Fibroblast of villous mesenchyme (primary cell): ENCODE measurements at regions not wholly inside any gene's neighbourhood (a gene's known extent, or its start where the extent isn't known, plus 50 kb on each side); places are given as distances from the start of the nearest gene placed in this dataset.

ENCODE experiments used
- DNase-seq: peaks from one replicate; pipeline ENCODE4 v3.0.0-alpha.2; 2010; ENCODE audit warnings: low read depth
- H3K4me3 ChIP-seq: 2 replicates; pipeline ENCODE4 v1.5.1; 2011; ENCODE audit warnings: low read depth, mild to moderate bottlenecking, low read length
- CTCF ChIP-seq: IDR thresholded peaks from 2 replicates; pipeline ENCODE4 v1.5.1; 2012; ENCODE audit warnings: low read depth, mild to moderate bottlenecking, low read length; ENCODE audit not compliant: insufficient read depth

- no peak overlapping the region for H3K4me3 ChIP-seq
- no peak for DNase-seq
- TF ChIP-seq CTCF, result no peak
Measured at GRCh38 chr17:79520167-79521165, 90.4 kb downstream of the RBFOX3 start.

GRCh38 chr17:79519601-79520000 is 91.2 kb downstream of the RBFOX3 start:
- H3K4me3 ChIP-seq, result no peak overlapping the region
- DNase-seq, result no peak
- TF ChIP-seq CTCF, result no peak

- DNase-seq, result no peak
- TF ChIP-seq CTCF, result no peak
- no peak overlapping the region for H3K4me3 ChIP-seq
Measured at GRCh38 chr17:79518585-79519523, 92.0 kb downstream of the RBFOX3 start.

GRCh38 chr17:79517827-79518584 is 92.8 kb downstream of the RBFOX3 start:
- no peak for TF ChIP-seq CTCF
- no peak overlapping the region for H3K4me3 ChIP-seq
- no peak for DNase-seq

- no peak overlapping the region for H3K4me3 ChIP-seq
- DNase-seq, result no peak
- no peak for TF ChIP-seq CTCF
Measured at GRCh38 chr17:79515646-79516571, 94.9 kb downstream of the RBFOX3 start.
